ENCODE measurements at regions not wholly inside any gene's neighbourhood (a gene's known extent, or its start where the extent isn't known, plus 50 kb on each side); places are given as distances from the start of the nearest gene placed in this dataset.

- TF ChIP-seq CTCF (conservative IDR thresholded peaks at IDR 0.05; ENCODE audit: low read depth, low read length) = no peak
- no peak for TF ChIP-seq EZH2 (IDR thresholded peaks at IDR 0.05; ENCODE audit: borderline replicate concordance, low read depth, low read length, poor library complexity, severe bottlenecking)
These were observed 159.8 kb upstream of the REG3G start for GRCh38 chr2:78865667-78866066.

Data from A673 (cell line).